ENCODE measurements at regions not wholly inside any gene's neighbourhood (a gene's known extent, or its start where the extent isn't known, plus 50 kb on each side); places are given as distances from the start of the nearest gene placed in this dataset.

GRCh38 chr1:59170659-59171058 is 126.2 kb upstream of the FGGY start (continued):
- TF ChIP-seq CHD7 (IDR thresholded peaks at IDR 0.05; ENCODE audit: insufficient replicate concordance, low read length), result no peak

Measured in H1 (cell line).